HG02973 (cell line): ENCODE measurements at regions not wholly inside any gene's neighbourhood (a gene's known extent, or its start where the extent isn't known, plus 50 kb on each side); places are given as distances from the start of the nearest gene placed in this dataset.

Experiments
- ATAC-seq: cut with Tn5 transposase; IDR thresholded peaks from one replicate; pipeline ENCODE4 v1.9.1; 2021; ENCODE audit warnings: moderate library complexity; ENCODE audit not compliant: unreplicated experiment

GRCh38 chr12:126601184-126602170, 1536.2 kb downstream of the AACS start:
- ATAC-seq = no peak

- no peak for ATAC-seq
These were observed 1537.4 kb downstream of the AACS start for GRCh38 chr12:126602612-126603011.

- no peak for ATAC-seq
These were observed 1541.9 kb downstream of the AACS start for GRCh38 chr12:126607157-126607556.

- no peak for ATAC-seq
These were observed 1542.6 kb downstream of the AACS start for GRCh38 chr12:126607867-126608266.

- no peak for ATAC-seq
These were observed 1543.5 kb downstream of the AACS start for GRCh38 chr12:126608607-126609175.

- ATAC-seq = no peak
These were observed 1551.2 kb downstream of the AACS start for GRCh38 chr12:126616441-126616840.

GRCh38 chr12:126617312-126617711, 1552.1 kb downstream of the AACS start:
- no peak for ATAC-seq

- ATAC-seq = no peak
These were observed 1562.4 kb downstream of the AACS start for GRCh38 chr12:126627596-126627995.

GRCh38 chr12:126636821-126637220, 1571.6 kb downstream of the AACS start:
- ATAC-seq = no peak

- no peak for ATAC-seq
These were observed 1579.2 kb downstream of the AACS start for GRCh38 chr12:126644236-126645020.

- ATAC-seq = no peak
These were observed 1582.8 kb downstream of the AACS start for GRCh38 chr12:126648074-126648473.

- no peak for ATAC-seq
These were observed 1585.9 kb downstream of the AACS start for GRCh38 chr12:126651133-126651532.

- no peak for ATAC-seq
These were observed 1598.3 kb downstream of the AACS start for GRCh38 chr12:126663304-126664094.

- no peak for ATAC-seq
These were observed 1599.6 kb upstream of the TMEM132C start for GRCh38 chr12:126667339-126667738.

GRCh38 chr12:126668538-126668937, 1598.4 kb upstream of the TMEM132C start:
- no peak for ATAC-seq

- ATAC-seq = no peak
These were observed 1598.0 kb upstream of the TMEM132C start for GRCh38 chr12:126668961-126669360.

- ATAC-seq = no peak
These were observed 1590.5 kb upstream of the TMEM132C start for GRCh38 chr12:126676434-126676833.

GRCh38 chr12:126681676-126682075, 1585.3 kb upstream of the TMEM132C start:
- ATAC-seq = no peak

GRCh38 chr12:126684703-126685102, 1582.3 kb upstream of the TMEM132C start:
- ATAC-seq = no peak

- no peak for ATAC-seq
These were observed 1581.3 kb upstream of the TMEM132C start for GRCh38 chr12:126685636-126686035.

GRCh38 chr12:126688556-126688955, 1578.4 kb upstream of the TMEM132C start:
- no peak for ATAC-seq
